HEK293T (cell line): ENCODE measurements at regions not wholly inside any gene's neighbourhood (a gene's known extent, or its start where the extent isn't known, plus 50 kb on each side); places are given as distances from the start of the nearest gene placed in this dataset.

Experiments
- CTCF ChIA-PET: fragments of 350-600 bp; formaldehyde crosslinking; extraction: SDS; loops from one replicate; lab custom pipeline; 2021; ENCODE audit warnings: antibody characterized with exemption, inconsistent platforms; lab: Yijun Ruan, JAX
- POLR2A ChIA-PET: fragments of 350-600 bp; formaldehyde crosslinking; extraction: SDS; loops from one replicate; lab custom pipeline; 2020; ENCODE audit warnings: antibody characterized with exemption, inconsistent platforms; lab: Yijun Ruan, JAX
- DNase-seq: peaks from one replicate; pipeline ENCODE4 v3.0.0; 2012; ENCODE audit warnings: mixed read lengths; ENCODE audit errors: extremely low spot score
- ARNT ChIP-seq: fragments of 450-650 bp; IDR thresholded peaks from 2 replicates; pipeline ENCODE4 v1.6.1; 2017; ENCODE audit warnings: mild to moderate bottlenecking
- BHLHE40 ChIP-seq: fragments of 450-650 bp; IDR thresholded peaks from 2 replicates; pipeline ENCODE4 v1.6.1; 2016; ENCODE audit warnings: mild to moderate bottlenecking, moderate library complexity, borderline replicate concordance
- CTBP1 ChIP-seq: fragments of 450-650 bp; IDR thresholded peaks from 2 replicates; pipeline ENCODE4 v1.6.1; 2016; ENCODE audit warnings: borderline replicate concordance
- ELF4 ChIP-seq: fragments of 450-650 bp; IDR thresholded peaks from 2 replicates; pipeline ENCODE4 v1.6.1; 2017; ENCODE audit warnings: antibody characterized with exemption
- FOXA1 ChIP-seq: fragments of 450-650 bp; IDR thresholded peaks from 2 replicates; pipeline ENCODE4 v1.6.1; 2016; ENCODE audit warnings: mild to moderate bottlenecking
- FOXK2 ChIP-seq: fragments of 450-650 bp; IDR thresholded peaks from 2 replicates; pipeline ENCODE4 v1.6.1; 2016; ENCODE audit warnings: mild to moderate bottlenecking
- FOXM1 ChIP-seq: fragments of 450-650 bp; IDR thresholded peaks from 2 replicates; pipeline ENCODE4 v1.6.1; 2017; ENCODE audit warnings: mild to moderate bottlenecking, borderline replicate concordance
- HDGF ChIP-seq: fragments of 450-650 bp; IDR thresholded peaks from 2 replicates; pipeline ENCODE4 v1.6.1; 2017; ENCODE audit warnings: antibody characterized with exemption, borderline replicate concordance
- L3MBTL2 ChIP-seq: fragments of 450-650 bp; conservative IDR thresholded peaks from 2 replicates; pipeline ENCODE4 v1.6.1; 2016; ENCODE audit warnings: mild to moderate bottlenecking
- LEF1 ChIP-seq: fragments of 450-650 bp; IDR thresholded peaks from 2 replicates; pipeline ENCODE4 v1.6.1; 2017; ENCODE audit warnings: mild to moderate bottlenecking, borderline replicate concordance
- NFRKB ChIP-seq: fragments of 450-650 bp; IDR thresholded peaks from 2 replicates; pipeline ENCODE4 v1.6.1; 2016; ENCODE audit warnings: mild to moderate bottlenecking, moderate library complexity
- SP1 ChIP-seq: fragments of 450-650 bp; IDR thresholded peaks from 2 replicates; pipeline ENCODE4 v1.6.1; 2017
- SUZ12 ChIP-seq: fragments of 450-650 bp; IDR thresholded peaks from 2 replicates; pipeline ENCODE4 v1.6.1; 2016; ENCODE audit warnings: mild to moderate bottlenecking
- TARDBP ChIP-seq: fragments of 450-650 bp; IDR thresholded peaks from 2 replicates; pipeline ENCODE4 v1.6.1; 2016
- ZNF384 ChIP-seq: fragments of 450-650 bp; IDR thresholded peaks from 2 replicates; pipeline ENCODE4 v1.6.1; 2016
- TF ChIP-seq, protein P1 (sequence below): fragments of 450-650 bp; IDR thresholded peaks from 2 replicates; pipeline ENCODE4 v1.6.1; 2016

DNA sequence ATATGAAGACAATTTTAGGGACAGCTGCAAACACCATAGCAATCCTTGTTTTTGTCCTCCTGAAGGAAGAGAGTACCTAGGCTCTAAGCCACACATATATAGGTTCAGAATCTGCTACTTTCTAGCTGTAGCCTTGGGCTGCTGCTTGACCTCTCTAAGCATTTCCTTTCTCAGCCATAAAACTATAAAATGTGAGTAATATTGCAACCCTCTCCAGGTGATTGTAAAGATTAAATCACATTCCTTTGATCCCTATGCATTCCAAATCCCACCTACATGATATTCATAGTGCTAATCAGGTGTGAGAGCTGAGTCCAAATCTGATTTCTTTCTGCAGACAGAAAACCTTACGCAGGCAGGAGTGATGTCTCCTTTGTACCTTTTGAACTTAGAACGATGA lies 913.5 kb downstream of the VRK1 start:
- DNase-seq, result no peak
- POLR2A ChIA-PET, result no interaction called here
- CTCF ChIA-PET, result no interaction called here
- TF ChIP-seq ELF4 (no peak), SP1 (no peak), ARNT (no peak), TARDBP (no peak), FOXM1 (no peak), CTBP1 (no peak), LEF1 (no peak), NFRKB (no peak), BHLHE40 (no peak), SUZ12 (no peak), HDGF (no peak), L3MBTL2 (no peak), FOXK2 (no peak), FOXA1 (no peak)
- TF ChIP-seq, protein P1, sequence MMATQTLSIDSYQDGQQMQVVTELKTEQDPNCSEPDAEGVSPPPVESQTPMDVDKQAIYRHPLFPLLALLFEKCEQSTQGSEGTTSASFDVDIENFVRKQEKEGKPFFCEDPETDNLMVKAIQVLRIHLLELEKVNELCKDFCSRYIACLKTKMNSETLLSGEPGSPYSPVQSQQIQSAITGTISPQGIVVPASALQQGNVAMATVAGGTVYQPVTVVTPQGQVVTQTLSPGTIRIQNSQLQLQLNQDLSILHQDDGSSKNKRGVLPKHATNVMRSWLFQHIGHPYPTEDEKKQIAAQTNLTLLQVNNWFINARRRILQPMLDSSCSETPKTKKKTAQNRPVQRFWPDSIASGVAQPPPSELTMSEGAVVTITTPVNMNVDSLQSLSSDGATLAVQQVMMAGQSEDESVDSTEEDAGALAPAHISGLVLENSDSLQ, result no peak

- ChIA-PET CTCF (no interaction called here), POLR2A (interaction anchor here (0.9 kb wide), 1 partner anchor 17 kb away, joined by 3 read pairs; no protein-coding TSS in a partner anchor)
- no peak for DNase-seq
- TF ChIP-seq FOXM1, result no peak
- TF ChIP-seq SP1, result no peak
- TF ChIP-seq, protein P1, result no peak
- TF ChIP-seq ELF4, result no peak
- no peak for TF ChIP-seq L3MBTL2
- no peak for TF ChIP-seq SUZ12
- no peak for TF ChIP-seq BHLHE40
- no peak for TF ChIP-seq HDGF
- no peak for TF ChIP-seq LEF1
- TF ChIP-seq TARDBP, result no peak
- no peak for TF ChIP-seq FOXK2
- TF ChIP-seq NFRKB, result no peak
- no peak for TF ChIP-seq ZNF384
- TF ChIP-seq ARNT, result no peak
- TF ChIP-seq CTBP1, result no peak
- no peak for TF ChIP-seq FOXA1
These were observed 915.3 kb downstream of the VRK1 start for GRCh38 chr14:97712471-97712870.

- no peak for DNase-seq
- ChIA-PET POLR2A (interaction anchor here (0.9 kb wide), 1 partner anchor 18 kb away, joined by 3 read pairs; no protein-coding TSS in a partner anchor), CTCF (no interaction called here)
- TF ChIP-seq NFRKB (no peak), FOXA1 (no peak), SUZ12 (no peak), ARNT (no peak), TARDBP (no peak), FOXM1 (no peak), LEF1 (no peak), SP1 (no peak), HDGF (no peak), CTBP1 (no peak), FOXK2 (no peak), BHLHE40 (no peak)
These were observed 915.8 kb downstream of the VRK1 start for GRCh38 chr14:97713023-97713422.

- CTCF ChIA-PET, result no interaction called here
These were observed 921.8 kb downstream of the VRK1 start for GRCh38 chr14:97718886-97719442.

DNA sequence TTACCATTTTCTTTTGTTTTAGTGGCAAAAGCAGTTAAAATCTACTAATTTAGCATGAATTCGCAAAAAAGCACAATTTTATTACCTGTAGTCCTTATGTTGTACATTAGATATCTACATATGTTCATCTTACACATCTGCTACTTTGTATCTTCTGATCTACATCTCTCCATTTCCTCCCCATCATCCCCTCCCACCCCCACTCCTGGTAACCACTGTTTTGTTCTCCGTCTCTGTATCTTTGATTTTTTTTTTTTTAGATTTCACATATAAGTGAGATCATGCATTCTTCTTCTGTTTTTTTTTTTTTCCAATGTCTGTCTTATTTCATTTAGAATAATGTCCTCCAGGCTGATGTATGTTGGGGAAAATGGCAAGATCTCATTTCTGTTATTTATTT lies 922.7 kb downstream of the VRK1 start:
- DNase-seq, result no peak
- ChIA-PET POLR2A (no interaction called here), CTCF (no interaction called here)
- TF ChIP-seq, protein P1, result no peak
- no peak for TF ChIP-seq LEF1

More at GRCh38 chr14:97718886-97719442, 921.8 kb downstream of the VRK1 start:
- no peak for DNase-seq
- POLR2A ChIA-PET, result no interaction called here
- TF ChIP-seq ELF4 (no peak), CTBP1 (no peak), LEF1 (no peak), ARNT (no peak), HDGF (no peak), FOXA1 (no peak), SP1 (no peak), L3MBTL2 (no peak), SUZ12 (no peak), FOXM1 (no peak)

GRCh38 chr14:97723351-97723750 lies 926.2 kb downstream of the VRK1 start:
- ChIA-PET POLR2A (no interaction called here), CTCF (no interaction called here)
- no peak for TF ChIP-seq FOXM1
- TF ChIP-seq FOXA1, result no peak
- no peak for TF ChIP-seq ELF4
- no peak for TF ChIP-seq TARDBP
- no peak for DNase-seq

- POLR2A ChIA-PET, result no interaction called here
- no peak for DNase-seq
- no peak for TF ChIP-seq ARNT
- TF ChIP-seq TARDBP, result no peak
- no peak for TF ChIP-seq L3MBTL2
- no peak for TF ChIP-seq NFRKB
- no peak for TF ChIP-seq FOXA1
- TF ChIP-seq LEF1, result no peak
- TF ChIP-seq ZNF384, result no peak
- TF ChIP-seq FOXK2, result no peak
- no peak for TF ChIP-seq SP1
- TF ChIP-seq FOXM1, result no peak
- TF ChIP-seq CTBP1, result no peak
- TF ChIP-seq, protein P1, result no peak
- TF ChIP-seq SUZ12, result no peak
- no peak for TF ChIP-seq BHLHE40
- TF ChIP-seq ELF4, result no peak
- CTCF ChIA-PET, result no interaction called here
These were observed 926.6 kb downstream of the VRK1 start for GRCh38 chr14:97723819-97724218.
